ENCODE measurements at regions not wholly inside any gene's neighbourhood (a gene's known extent, or its start where the extent isn't known, plus 50 kb on each side); places are given as distances from the start of the nearest gene placed in this dataset.
"Not testable (repeated sequence)": the region's sequence is repeated elsewhere in the genome, so short reads cannot be mapped to it uniquely, and the experiment has no call there.

DNA sequence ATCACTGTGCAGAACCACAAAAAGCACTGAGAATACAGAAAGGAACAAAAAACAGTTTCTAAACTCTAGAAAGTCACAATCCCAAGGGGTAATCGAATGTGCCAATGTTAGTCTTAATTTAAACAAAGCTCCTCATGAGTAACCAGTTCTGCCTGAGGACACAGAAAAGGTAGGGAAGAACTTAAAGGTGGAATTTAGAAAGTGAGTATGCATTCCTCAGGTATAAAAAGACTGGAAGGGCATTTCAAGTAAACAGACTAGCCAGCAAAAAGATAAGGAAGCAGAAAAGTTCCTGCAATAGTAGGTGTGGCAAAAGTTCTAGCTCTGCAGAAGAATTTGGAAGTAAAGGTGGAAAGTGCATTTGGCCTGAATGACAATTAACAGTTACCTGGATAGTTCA, 84.6 kb upstream of the DLX6 start:
- Mint-ChIP-seq H3K27ac (no peak overlapping the region), H3K9me3 (ENCODE audit: low read depth) (no peaks in the 10 kb centered on the region), H3K36me3 (no peaks in the 10 kb centered on the region), H3K4me3 (no peak overlapping the region), H3K4me1 (no peaks in the 10 kb centered on the region), H3K27me3 (peaks cover 19% of the 10 kb centered on the region)
- ATAC-seq, result no peak
- CTCF ChIA-PET, result no interaction called here
- DNase-seq, result no peak

DNA sequence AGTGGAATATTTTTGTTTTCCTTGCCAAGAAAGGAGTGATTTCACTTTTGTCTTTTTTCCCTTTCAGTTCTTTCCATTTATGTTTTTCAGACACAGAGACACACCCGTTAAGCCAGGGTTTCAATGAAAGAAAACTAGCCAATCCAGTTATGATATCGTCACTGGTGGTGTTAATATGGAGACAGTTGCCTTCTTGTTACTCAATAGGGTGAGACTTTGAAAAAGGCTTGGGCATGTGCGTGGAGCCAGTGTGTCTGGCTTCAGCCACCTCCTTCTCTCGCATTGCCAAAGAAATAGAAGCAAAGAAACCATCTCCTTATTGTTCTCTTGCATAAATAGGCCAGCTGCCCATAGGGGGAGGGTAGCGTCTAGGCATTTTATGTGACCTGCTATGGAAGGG, 84.1 kb upstream of the DLX6 start:
- H3K36me3 Mint-ChIP-seq, result no peaks in the 10 kb centered on the region
- H3K27ac Mint-ChIP-seq, result no peak overlapping the region
- H3K9me3 Mint-ChIP-seq (ENCODE audit: low read depth), result no peaks in the 10 kb centered on the region
- H3K27me3 Mint-ChIP-seq, result peaks cover 18% of the 10 kb centered on the region
- no peak overlapping the region for H3K4me3 Mint-ChIP-seq
- CTCF ChIA-PET, result no interaction called here
- ATAC-seq (no peak), DNase-seq (no peak)
- H3K4me1 Mint-ChIP-seq, result no peaks in the 10 kb centered on the region

DNA sequence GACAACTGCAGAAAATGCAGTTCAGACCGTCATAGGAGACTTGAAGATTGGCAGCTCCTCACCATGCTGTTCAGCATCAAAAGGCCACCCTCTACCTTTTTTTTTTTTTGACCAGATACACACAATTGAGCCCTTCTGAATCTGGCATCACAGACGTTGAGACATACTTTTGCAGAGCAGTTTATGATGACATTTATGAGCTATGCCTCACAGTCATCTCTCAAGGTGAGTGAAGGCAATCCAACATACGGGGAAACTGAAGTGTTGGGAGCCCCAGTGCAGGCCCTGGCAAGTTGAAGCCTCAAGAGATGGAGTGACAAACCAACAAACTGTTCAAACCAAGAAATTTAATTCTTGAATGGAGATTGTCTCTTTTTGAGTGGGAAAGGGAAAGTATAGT, 83.6 kb upstream of the DLX6 start:
- Mint-ChIP-seq H3K9me3 (ENCODE audit: low read depth) (no peaks in the 10 kb centered on the region), H3K4me1 (no peaks in the 10 kb centered on the region), H3K4me3 (no peak overlapping the region), H3K36me3 (no peaks in the 10 kb centered on the region), H3K27ac (no peak overlapping the region), H3K27me3 (peaks cover 18% of the 10 kb centered on the region)
- DNase-seq (no peak), ATAC-seq (no peak)
- CTCF ChIA-PET, result no interaction called here

DNA sequence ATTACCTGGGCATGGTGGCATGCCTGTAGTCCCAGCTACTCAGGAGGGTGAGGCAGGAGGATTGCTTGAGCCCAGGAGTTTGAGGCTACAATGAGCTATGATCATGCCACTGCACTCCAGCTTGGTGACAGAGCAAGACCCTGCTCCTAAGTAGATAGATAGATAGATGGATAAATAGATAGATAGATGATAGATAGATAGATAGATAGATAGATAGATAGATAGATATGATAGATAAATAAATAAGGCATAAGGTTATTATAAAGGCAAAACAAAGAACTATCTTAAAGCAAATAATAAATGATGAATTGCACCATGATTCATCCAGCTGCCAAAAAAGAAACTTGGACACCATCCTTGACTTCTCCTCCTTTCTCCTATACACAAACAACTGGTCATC, 82.0 kb upstream of the DLX6 start:
- H3K27ac Mint-ChIP-seq; H3K4me1 Mint-ChIP-seq; CTCF ChIA-PET; H3K36me3 Mint-ChIP-seq; H3K9me3 Mint-ChIP-seq (ENCODE audit: low read depth); H3K4me3 Mint-ChIP-seq; ATAC-seq; DNase-seq: not testable (repeated sequence)
- H3K27me3 Mint-ChIP-seq, result peaks cover 18% of the 10 kb centered on the region

DNA sequence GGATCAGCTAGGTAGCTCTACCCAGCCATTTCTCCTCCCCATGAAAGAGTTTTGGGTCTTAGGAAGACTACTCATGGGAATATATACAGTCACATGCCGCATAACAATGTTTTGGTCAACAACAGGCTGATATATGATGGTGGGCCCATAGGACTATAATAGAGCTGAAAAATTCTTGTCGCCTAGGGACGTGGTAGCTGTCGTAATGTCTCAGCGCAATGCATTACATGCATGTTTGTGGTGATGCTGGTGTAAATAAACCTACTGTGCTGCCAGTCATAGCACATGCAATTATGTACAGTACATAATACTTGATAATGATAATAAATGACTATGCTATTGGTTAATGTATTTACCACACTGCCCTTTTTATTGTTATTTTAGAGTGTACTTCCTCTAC, 78.2 kb upstream of the DLX6 start:
- DNase-seq (no peak), ATAC-seq (no peak)
- Mint-ChIP-seq H3K4me3 (no peak overlapping the region), H3K9me3 (ENCODE audit: low read depth) (no peaks in the 10 kb centered on the region), H3K27me3 (peaks cover 11% of the 10 kb centered on the region), H3K4me1 (no peaks in the 10 kb centered on the region), H3K36me3 (no peaks in the 10 kb centered on the region), H3K27ac (no peak overlapping the region)
- CTCF ChIA-PET, result no interaction called here

DNA sequence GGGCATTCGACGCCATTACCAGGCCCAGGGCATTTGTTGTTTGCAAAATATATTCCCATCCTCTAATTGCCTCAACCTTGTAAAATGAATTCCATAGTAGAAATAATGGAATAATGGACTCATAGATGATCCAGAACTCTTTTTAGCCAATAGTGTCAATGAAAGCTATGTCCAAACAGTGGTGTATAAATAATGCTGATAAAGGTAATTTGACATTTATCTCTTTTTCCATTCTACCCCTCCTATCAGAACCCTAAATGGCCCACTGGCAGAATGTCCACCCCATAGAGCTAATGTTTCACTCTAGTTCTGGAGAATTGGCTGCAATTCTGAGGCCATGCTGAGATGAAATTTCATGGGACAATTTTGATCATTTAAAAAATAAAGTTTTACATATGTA, 76.4 kb upstream of the DLX6 start:
- H3K9me3 Mint-ChIP-seq (ENCODE audit: low read depth), result no peaks in the 10 kb centered on the region
- no peaks in the 10 kb centered on the region for H3K36me3 Mint-ChIP-seq
- ATAC-seq, result no peak
- CTCF ChIA-PET, result no interaction called here
- H3K4me3 Mint-ChIP-seq, result no peak overlapping the region
- H3K4me1 Mint-ChIP-seq, result no peaks in the 10 kb centered on the region
- H3K27ac Mint-ChIP-seq, result no peak overlapping the region
- peaks cover 9% of the 10 kb centered on the region for H3K27me3 Mint-ChIP-seq
- DNase-seq, result no peak

DNA sequence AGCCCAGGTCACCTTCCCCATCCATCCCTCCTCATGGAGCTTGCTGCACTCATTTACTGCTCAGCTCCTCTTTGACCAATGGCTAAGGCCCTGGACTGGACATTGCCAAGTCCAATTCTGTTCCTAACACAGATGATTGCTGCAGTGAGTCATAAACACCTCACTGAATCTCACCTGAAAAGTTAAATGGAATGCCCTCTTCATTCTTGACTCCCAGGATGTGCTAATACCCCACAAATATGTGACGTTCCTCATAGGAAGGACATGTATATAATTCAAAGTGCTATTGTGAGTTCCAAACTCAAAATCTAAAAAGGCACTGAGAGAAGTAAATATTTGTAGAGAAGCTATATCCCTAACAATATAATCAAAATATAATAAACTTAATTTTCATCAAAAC, 73.5 kb upstream of the DLX6 start:
- H3K36me3 Mint-ChIP-seq, result no peaks in the 10 kb centered on the region
- H3K9me3 Mint-ChIP-seq (ENCODE audit: low read depth), result no peaks in the 10 kb centered on the region
- no peaks in the 10 kb centered on the region for H3K27me3 Mint-ChIP-seq
- no peak overlapping the region for H3K27ac Mint-ChIP-seq
- H3K4me1 Mint-ChIP-seq, result no peaks in the 10 kb centered on the region
- no peak for ATAC-seq
- DNase-seq, result no peak
- CTCF ChIA-PET, result no interaction called here
- H3K4me3 Mint-ChIP-seq, result no peak overlapping the region

DNA sequence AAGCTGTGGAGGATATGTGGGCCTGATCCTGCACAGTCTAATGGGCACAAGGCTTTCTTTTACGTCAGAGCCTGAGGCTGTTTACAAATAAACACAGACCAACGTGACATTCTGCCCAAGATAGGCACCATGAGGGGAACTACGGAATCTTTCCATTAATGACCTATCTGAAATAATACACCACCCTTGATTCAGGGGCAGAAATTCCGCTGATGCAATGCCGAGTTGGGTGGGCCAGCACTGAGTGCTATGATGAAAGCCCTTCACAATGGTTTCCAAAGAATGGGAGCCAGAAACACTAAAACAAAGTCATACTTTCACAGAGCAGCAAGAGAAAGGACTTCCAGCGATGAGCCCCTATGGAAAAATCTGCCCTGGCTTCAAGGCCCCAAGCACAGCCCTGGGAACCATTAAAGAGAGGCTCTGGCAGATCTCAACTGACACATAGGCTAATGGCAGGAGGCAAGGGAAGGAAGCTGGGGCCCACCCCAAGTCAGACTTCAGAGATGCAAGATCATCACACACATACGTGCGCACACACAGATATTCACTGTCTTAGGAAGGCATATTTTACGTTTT, 72.2 kb upstream of the DLX6 start:
- Mint-ChIP-seq H3K27me3 (no peaks in the 10 kb centered on the region), H3K27ac (no peak overlapping the region), H3K4me1 (no peaks in the 10 kb centered on the region), H3K36me3 (no peaks in the 10 kb centered on the region), H3K4me3 (no peak overlapping the region), H3K9me3 (ENCODE audit: low read depth) (no peaks in the 10 kb centered on the region)
- CTCF ChIA-PET, result no interaction called here
- DNase-seq (no peak), ATAC-seq (no peak)

DNA sequence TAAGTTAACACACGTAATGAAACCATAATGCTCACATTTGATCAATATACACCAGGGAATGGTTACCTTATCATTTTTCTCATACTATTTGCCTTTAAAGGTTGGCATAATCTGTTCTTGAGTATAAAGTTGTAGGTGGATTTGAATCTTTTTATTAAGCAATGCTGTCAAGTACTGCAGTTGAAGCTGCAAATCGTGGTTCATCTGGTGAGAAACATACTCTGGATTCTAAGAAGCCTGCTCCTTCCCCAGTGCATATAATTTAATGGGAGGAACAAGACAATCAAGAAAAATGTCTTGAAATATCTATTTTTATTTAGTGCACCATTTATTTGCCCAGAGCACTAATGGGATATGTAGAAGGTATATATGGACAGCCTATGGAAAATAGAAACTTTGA, 68.7 kb upstream of the DLX6 start:
- H3K4me1 Mint-ChIP-seq, result no peaks in the 10 kb centered on the region
- CTCF ChIA-PET, result no interaction called here
- H3K36me3 Mint-ChIP-seq, result no peaks in the 10 kb centered on the region
- ATAC-seq, result no peak
- H3K27me3 Mint-ChIP-seq, result peaks cover 1% of the 10 kb centered on the region
- H3K27ac Mint-ChIP-seq, result no peak overlapping the region
- no peak for DNase-seq
- H3K4me3 Mint-ChIP-seq, result no peak overlapping the region
- H3K9me3 Mint-ChIP-seq (ENCODE audit: low read depth), result no peaks in the 10 kb centered on the region

DNA sequence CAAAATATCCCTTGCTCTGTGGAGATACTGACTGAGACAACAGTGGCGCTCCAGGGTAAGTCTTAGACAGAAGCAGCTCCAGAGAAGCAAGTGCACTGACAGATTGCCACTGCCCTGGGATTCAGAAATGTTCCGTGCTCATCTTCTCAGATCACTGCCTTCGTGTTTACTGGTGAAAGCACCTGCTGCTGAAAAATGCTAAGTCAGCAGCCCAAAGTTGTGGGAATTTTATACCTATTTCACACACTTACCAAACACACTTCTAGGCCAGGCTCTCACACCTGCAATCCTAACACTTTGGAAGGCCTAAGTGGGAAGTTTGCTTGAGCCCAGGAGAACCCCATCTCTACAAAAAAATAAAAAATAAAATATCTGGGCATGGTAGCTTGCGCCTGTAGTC, 63.2 kb upstream of the DLX6 start:
- Mint-ChIP-seq H3K36me3 (no peaks in the 10 kb centered on the region), H3K27ac (no peak overlapping the region), H3K4me3 (no peak overlapping the region), H3K27me3 (peaks cover 14% of the 10 kb centered on the region), H3K9me3 (ENCODE audit: low read depth) (no peaks in the 10 kb centered on the region), H3K4me1 (no peaks in the 10 kb centered on the region)
- ATAC-seq, result no peak
- CTCF ChIA-PET, result no interaction called here
- DNase-seq, result no peak

DNA sequence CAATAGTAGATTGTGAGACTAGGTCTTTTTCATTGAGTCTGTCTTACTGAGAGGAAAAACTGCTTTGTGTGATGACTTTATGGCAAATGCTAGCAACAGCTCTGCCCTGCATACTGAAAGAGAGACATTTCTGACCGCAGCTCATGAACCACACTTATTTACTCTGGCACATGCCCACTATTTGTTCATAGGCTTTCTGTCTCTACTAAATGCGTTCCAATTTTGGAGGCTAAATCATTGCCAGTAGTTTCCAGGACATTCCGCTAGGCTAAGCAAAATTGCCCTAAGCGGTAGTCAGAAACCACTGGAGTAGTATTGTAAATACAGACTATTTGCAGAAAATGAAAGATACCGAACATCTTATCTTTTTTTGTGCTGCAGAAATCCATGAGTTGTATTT, 55.6 kb upstream of the DLX6 start:
- ATAC-seq (no peak), DNase-seq (no peak)
- no peaks in the 10 kb centered on the region for H3K4me1 Mint-ChIP-seq
- no peak overlapping the region for H3K4me3 Mint-ChIP-seq
- no peaks in the 10 kb centered on the region for H3K36me3 Mint-ChIP-seq
- H3K27me3 Mint-ChIP-seq, result peaks cover 17% of the 10 kb centered on the region
- H3K27ac Mint-ChIP-seq, result no peak overlapping the region
- CTCF ChIA-PET, result no interaction called here
- no peaks in the 10 kb centered on the region for H3K9me3 Mint-ChIP-seq (ENCODE audit: low read depth)

DNA sequence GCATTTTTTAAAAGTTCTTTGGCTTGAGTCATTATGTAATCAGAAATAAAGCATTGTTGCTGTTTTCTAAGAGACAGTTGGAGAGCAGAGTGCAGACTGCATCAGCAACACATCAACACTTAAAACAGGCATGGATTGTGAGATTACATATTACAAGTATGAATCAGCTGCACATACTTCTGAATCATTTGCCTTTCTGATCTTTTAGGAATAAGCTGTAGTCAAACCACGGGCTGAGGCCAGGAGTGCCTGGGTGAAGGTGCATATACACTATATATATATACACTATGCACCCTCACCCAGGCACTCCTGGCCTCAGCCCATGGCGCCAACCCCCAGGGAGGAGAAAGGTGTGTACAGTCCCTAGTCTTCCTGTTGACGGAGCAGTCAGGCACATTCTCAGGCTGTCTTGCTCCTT, 52.4 kb upstream of the DLX6 start:
- H3K27me3 Mint-ChIP-seq, result peaks cover 10% of the 10 kb centered on the region
- CTCF ChIA-PET, result no interaction called here
- no peak for ATAC-seq

DNA sequence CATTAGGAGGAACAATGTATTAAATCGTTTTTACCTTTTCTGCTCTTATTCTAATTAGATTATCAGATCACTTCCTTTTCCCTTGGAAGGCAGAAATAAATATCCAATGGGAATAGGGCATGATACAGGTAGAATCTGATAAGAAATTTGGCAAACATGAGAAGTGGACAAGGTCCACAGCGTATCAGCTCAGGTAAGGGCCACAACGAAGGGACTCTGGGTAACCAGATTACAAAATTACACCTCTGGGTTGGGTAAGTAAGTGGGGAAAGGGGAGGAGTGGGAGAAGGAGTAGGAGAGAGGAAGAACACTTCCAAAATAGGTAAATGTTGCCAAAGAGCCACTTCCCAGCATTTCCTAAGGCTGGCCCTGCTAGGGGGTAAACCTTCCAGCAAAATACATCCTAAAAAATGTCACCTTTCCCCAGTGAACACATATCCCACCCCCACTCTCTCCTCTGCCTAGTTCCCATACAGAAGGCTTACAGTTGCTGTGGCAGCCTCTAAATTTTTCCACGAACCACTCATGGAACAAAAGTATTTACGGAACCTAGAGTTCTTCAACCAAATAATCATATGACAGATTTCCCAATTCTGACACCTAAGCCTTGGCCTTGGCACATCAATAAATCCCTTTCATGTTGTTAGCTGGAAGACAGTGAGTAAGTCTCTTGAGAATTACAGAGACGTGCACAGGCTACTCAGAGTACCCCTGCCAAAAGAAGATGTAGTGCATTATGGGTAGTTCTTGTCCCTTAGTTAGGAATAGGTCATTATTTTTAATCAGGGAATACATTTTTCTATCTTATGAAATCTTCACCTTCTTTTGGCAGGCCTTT, 51.5 kb upstream of the DLX6 start:
- CTCF ChIA-PET, result no interaction called here
- H3K4me3 Mint-ChIP-seq, result no peak overlapping the region
- H3K27ac Mint-ChIP-seq, result no peak overlapping the region
- H3K36me3 Mint-ChIP-seq, result no peaks in the 10 kb centered on the region
- ATAC-seq (no peak), DNase-seq (no peak)
- H3K27me3 Mint-ChIP-seq, result peaks cover 13% of the 10 kb centered on the region
- no peaks in the 10 kb centered on the region for H3K4me1 Mint-ChIP-seq
- H3K9me3 Mint-ChIP-seq (ENCODE audit: low read depth), result no peaks in the 10 kb centered on the region

More for the DNA sequence above, 52.4 kb upstream of the DLX6 start:
- H3K4me1 Mint-ChIP-seq, result no peaks in the 10 kb centered on the region
- H3K36me3 Mint-ChIP-seq, result no peaks in the 10 kb centered on the region
- no peaks in the 10 kb centered on the region for H3K9me3 Mint-ChIP-seq (ENCODE audit: low read depth)
- no peak overlapping the region for H3K27ac Mint-ChIP-seq
- no peak overlapping the region for H3K4me3 Mint-ChIP-seq
- no peak for DNase-seq

Measured in activated CD8-positive, alpha-beta memory T cell treated with anti-CD3 and anti-CD28 coated beads, Interleukin-2, amount 10 ng/mL, durations not matched to agents 7 days and 5 days (primary cell).